HG03139 (cell line): ENCODE measurements at regions not wholly inside any gene's neighbourhood (a gene's known extent, or its start where the extent isn't known, plus 50 kb on each side); places are given as distances from the start of the nearest gene placed in this dataset.
"Not testable (repeated sequence)": the region's sequence is repeated elsewhere in the genome, so short reads cannot be mapped to it uniquely, and the experiment has no call there.

Source experiments
- ATAC-seq: cut with Tn5 transposase; IDR thresholded peaks from one replicate; pipeline ENCODE4 v1.9.1; 2021; ENCODE audit not compliant: unreplicated experiment

- no peak for ATAC-seq
These were observed 127.3 kb upstream of the PLD5 start for GRCh38 chr1:242651817-242652216.

GRCh38 chr1:242641461-242641860 lies 117.0 kb upstream of the PLD5 start:
- no peak for ATAC-seq

- no peak for ATAC-seq
These were observed 114.6 kb upstream of the PLD5 start for GRCh38 chr1:242639104-242639503.

GRCh38 chr1:242634732-242635131 lies 110.2 kb upstream of the PLD5 start:
- ATAC-seq: no peak

- ATAC-seq: no peak
These were observed 104.9 kb upstream of the PLD5 start for GRCh38 chr1:242629396-242629795.

DNA sequence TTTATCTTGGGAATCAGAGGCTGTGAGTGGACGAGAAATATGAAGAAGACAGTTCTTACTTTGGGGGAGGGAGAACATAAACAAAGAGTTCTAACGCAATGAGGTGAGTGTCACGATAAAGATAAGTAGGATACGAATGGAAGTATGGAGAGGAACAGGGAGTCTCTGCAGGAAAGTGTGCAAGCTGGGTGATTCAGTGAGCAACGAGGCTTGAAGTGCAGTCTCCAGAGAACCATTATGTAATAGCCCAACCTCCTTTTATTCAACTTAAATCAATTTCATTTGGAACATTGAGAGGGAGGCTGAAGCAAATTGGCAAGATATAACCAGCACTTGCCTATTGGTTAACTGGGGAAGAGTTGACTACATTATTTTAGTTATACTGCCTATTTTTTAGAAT lies 99.3 kb upstream of the PLD5 start:
- no peak for ATAC-seq

- ATAC-seq: no peak
These were observed 98.6 kb upstream of the PLD5 start for GRCh38 chr1:242623119-242623518.

- no peak for ATAC-seq
These were observed 88.8 kb upstream of the PLD5 start for GRCh38 chr1:242613266-242613815.

GRCh38 chr1:242610209-242610608 lies 85.7 kb upstream of the PLD5 start:
- no peak for ATAC-seq

DNA sequence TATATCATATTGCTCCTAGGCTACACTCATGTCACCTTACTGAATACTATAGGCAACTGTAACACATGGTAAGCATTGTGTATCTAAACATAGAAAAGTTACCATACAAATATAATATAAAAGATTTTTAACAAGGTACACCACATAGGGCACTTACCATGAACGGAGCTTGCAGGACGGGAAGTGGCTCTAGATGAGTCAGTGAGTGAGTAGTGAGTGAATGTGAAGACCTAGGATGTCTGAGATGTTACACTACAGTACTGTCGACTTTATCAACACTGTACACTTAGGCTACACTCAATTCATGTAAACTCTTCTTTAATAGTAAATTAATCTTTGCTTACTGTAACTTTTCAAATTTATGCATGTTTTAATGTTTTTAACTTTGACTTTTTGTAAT lies 81.0 kb upstream of the PLD5 start:
- ATAC-seq: no peak

GRCh38 chr1:242602001-242602400 lies 77.5 kb upstream of the PLD5 start:
- no peak for ATAC-seq

- ATAC-seq: not testable (repeated sequence)
These were observed 69.3 kb upstream of the PLD5 start for GRCh38 chr1:242593756-242594155.

DNA sequence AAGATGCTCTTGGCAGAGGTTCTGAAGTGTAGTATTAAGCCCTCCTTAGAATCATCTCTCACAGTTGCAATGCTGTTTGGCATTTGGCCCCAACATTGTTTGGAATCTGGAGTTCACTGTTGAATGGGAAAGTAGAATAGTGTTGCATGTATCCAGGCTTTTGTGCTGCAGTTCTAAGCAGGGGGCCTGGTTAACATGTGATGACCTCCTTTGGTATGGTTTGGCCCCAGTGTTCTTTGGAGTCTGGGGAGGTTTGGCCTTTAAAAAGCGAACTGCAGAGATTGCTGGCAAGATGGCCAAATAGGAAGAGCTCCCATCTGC lies 61.8 kb upstream of the PLD5 start:
- no peak for ATAC-seq

GRCh38 chr1:242585616-242586359 lies 61.3 kb upstream of the PLD5 start:
- no peak for ATAC-seq

- no peak for ATAC-seq
These were observed 58.2 kb upstream of the PLD5 start for GRCh38 chr1:242582669-242583068.

DNA sequence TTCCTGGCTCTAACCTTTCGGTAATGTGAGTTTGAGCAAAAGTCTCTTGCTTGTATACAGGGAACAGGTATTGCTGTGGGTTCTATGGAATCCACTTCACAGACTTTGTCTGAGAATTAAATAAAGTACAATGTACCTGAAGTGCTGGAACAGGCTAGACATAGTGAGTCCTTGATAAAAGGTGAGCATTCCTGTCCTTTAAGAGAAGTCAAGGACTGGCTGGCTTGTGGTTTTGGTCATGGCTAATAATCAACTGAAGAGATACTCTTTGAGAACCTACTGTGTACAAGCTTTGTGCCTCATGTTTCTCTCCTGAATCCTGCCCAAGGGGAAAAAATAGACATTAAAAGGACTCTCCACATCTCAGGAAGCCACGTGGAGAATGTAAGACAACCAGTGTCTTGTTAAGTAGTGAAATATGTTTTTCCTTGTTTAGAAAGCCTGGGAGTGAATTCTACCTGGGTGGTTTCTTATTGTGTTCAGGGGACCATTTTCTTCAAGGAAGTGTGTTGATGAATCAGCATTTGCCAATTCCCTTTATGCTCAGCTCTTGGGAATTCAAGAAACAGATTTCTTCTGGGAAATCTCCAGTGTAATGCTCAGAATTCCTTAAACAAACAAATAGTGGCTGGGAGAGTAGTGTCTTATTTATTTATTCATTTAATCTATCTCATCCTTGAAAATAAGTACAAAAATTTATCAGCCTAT lies 55.2 kb upstream of the PLD5 start:
- no peak for ATAC-seq
